IMR-90 (cell line): ENCODE measurements at regions not wholly inside any gene's neighbourhood (a gene's known extent, or its start where the extent isn't known, plus 50 kb on each side); places are given as distances from the start of the nearest gene placed in this dataset.

Source experiments
- ATAC-seq: fragments of 200-7000 bp; cut with Tn5 transposase; 2 replicates; pipeline ENCODE4 v1.9.1; 2020; ENCODE audit warnings: low read depth, mild to moderate bottlenecking, moderate library complexity
- BruUV-seq: library from RNA; stranded (reverse); fragments of 400-500 nt; replicated peaks from 2 replicates; lab custom pipeline; 2021; lab: Mats Ljungman, UMichigan
- CTCF ChIA-PET: fragments of 300-600 bp; formaldehyde crosslinking; extraction: SDS; loops from one replicate; lab custom pipeline; 2021; ENCODE audit warnings: antibody characterized with exemption; lab: Yijun Ruan, JAX
- POLR2A ChIA-PET: fragments of 300-600 bp; sonication (Branson Sonifier 250); formaldehyde crosslinking; loops from one replicate; lab custom pipeline; 2022; ENCODE audit warnings: antibody characterized with exemption; ENCODE audit not compliant: unreplicated experiment; lab: Charles Lee
- DNase-seq: peaks from one replicate; pipeline ENCODE4 v3.0.0; 2013
- H2AFZ ChIP-seq: replicated peaks from 2 replicates; pipeline ENCODE3; 2013; ENCODE audit warnings: low read length, mild to moderate bottlenecking; ENCODE audit not compliant: poor library complexity
- H2AK5ac ChIP-seq: 2 replicates; pipeline ENCODE4 v1.6.1; 2013; ENCODE audit warnings: low read depth, low read length, inconsistent platforms
- H2AK9ac ChIP-seq: replicated peaks from 2 replicates; pipeline ENCODE3; 2013; ENCODE audit warnings: mild to moderate bottlenecking, low read depth, low read length, moderate library complexity; ENCODE audit not compliant: poor library complexity
- H2BK120ac ChIP-seq: 2 replicates; pipeline ENCODE4 v1.6.1; 2013; ENCODE audit warnings: low read depth, low read length, inconsistent platforms
- H2BK15ac ChIP-seq: 3 replicates; pipeline ENCODE4 v1.6.1; 2013; ENCODE audit warnings: low read depth, low read length, inconsistent platforms
- H2BK20ac ChIP-seq: 2 replicates; pipeline ENCODE4 v1.6.1; 2013; ENCODE audit warnings: low read depth, mild to moderate bottlenecking, inconsistent platforms, low read length, moderate library complexity
- H2BK5ac ChIP-seq: 2 replicates; pipeline ENCODE4 v1.6.1; 2013; ENCODE audit warnings: mild to moderate bottlenecking, low read depth, low read length, inconsistent platforms; ENCODE audit not compliant: poor library complexity, severe bottlenecking
- H3K14ac ChIP-seq: replicated peaks from 2 replicates; pipeline ENCODE4 v1.6.1; 2013; ENCODE audit warnings: low read depth, low read length, inconsistent platforms
- H3K18ac ChIP-seq: 2 replicates; pipeline ENCODE4 v1.6.1; 2013; ENCODE audit warnings: low read depth, low read length, control low read depth
- H3K23ac ChIP-seq: 2 replicates; pipeline ENCODE4 v1.6.1; 2013; ENCODE audit warnings: low read depth, low read length, inconsistent platforms
- H3K27ac ChIP-seq: 2 replicates; pipeline ENCODE4 v1.5.1; 2013; ENCODE audit warnings: mild to moderate bottlenecking, control low read depth, low read length; ENCODE audit not compliant: insufficient read depth
- H3K27me3 ChIP-seq: 2 replicates; pipeline ENCODE4 v1.6.1; 2013; ENCODE audit warnings: low read length; ENCODE audit not compliant: control insufficient read depth, insufficient read depth
- H3K36me3 ChIP-seq: 2 replicates; pipeline ENCODE4 v1.6.1; 2013; ENCODE audit warnings: low read length, mixed read lengths; ENCODE audit not compliant: control insufficient read depth, insufficient read depth
- H3K4ac ChIP-seq: 2 replicates; pipeline ENCODE4 v1.6.1; 2013; ENCODE audit warnings: low read depth, low read length, inconsistent platforms
- H3K4me1 ChIP-seq: 2 replicates; pipeline ENCODE4 v1.6.1; 2013; ENCODE audit warnings: low read length, mixed read lengths; ENCODE audit not compliant: control insufficient read depth, insufficient read depth
- H3K4me2 ChIP-seq: 2 replicates; pipeline ENCODE4 v1.6.1; 2013; ENCODE audit warnings: low read depth, mild to moderate bottlenecking, control low read depth, low read length, moderate library complexity
- H3K4me3 ChIP-seq: 2 replicates; pipeline ENCODE4 v1.5.1; 2013; ENCODE audit warnings: low read depth, mild to moderate bottlenecking, control low read depth, low read length, moderate library complexity; ENCODE audit not compliant: insufficient read depth
- H3K56ac ChIP-seq: 2 replicates; pipeline ENCODE4 v1.6.1; 2013; ENCODE audit warnings: low read length, inconsistent platforms; ENCODE audit not compliant: insufficient read depth; ENCODE audit errors: extremely low read depth
- H3K79me1 ChIP-seq, 2 experiments: 2 replicates each; pipeline ENCODE4 v1.6.1; 2013; ENCODE audit warnings: low read length in 2 of 2, inconsistent platforms in 1 of 2, low read depth in 1 of 2
- H3K9ac ChIP-seq: 2 replicates; pipeline ENCODE4 v1.6.1; 2013; ENCODE audit warnings: low read depth, low read length, control low read depth
- H3K9me1 ChIP-seq: 2 replicates; pipeline ENCODE4 v1.6.1; 2013; ENCODE audit warnings: low read length, inconsistent platforms; ENCODE audit not compliant: insufficient read depth
- H3K9me3 ChIP-seq: 2 replicates; pipeline ENCODE4 v1.6.1; 2013; ENCODE audit warnings: low read length; ENCODE audit not compliant: control insufficient read depth, insufficient read depth
- H4K20me1 ChIP-seq: 2 replicates; pipeline ENCODE4 v1.6.1; 2013; ENCODE audit warnings: low read length, inconsistent platforms; ENCODE audit not compliant: insufficient read depth
- H4K5ac ChIP-seq: 2 replicates; pipeline ENCODE4 v1.6.1; 2013; ENCODE audit warnings: mild to moderate bottlenecking, low read depth, low read length, control low read depth
- H4K8ac ChIP-seq, 2 experiments: 2 replicates each; pipeline ENCODE4 v1.6.1; 2013; ENCODE audit warnings: low read depth in 2 of 2, low read length in 2 of 2, control low read depth in 1 of 2, inconsistent platforms in 1 of 2
- H4K91ac ChIP-seq: 2 replicates; pipeline ENCODE4 v1.6.1; 2013; ENCODE audit warnings: low read depth, low read length, inconsistent platforms; ENCODE audit not compliant: insufficient read depth
- BHLHE40 ChIP-seq: fragments of 150-350 bp; IDR thresholded peaks from 2 replicates; pipeline ENCODE4 v1.6.1; 2016; ENCODE audit warnings: mild to moderate bottlenecking, low read depth, low read length
- CHD1 ChIP-seq: IDR thresholded peaks from 2 replicates; pipeline ENCODE4 v1.6.1; 2012; ENCODE audit warnings: low read depth, low read length, improper control_type of control experiment
- CTCF ChIP-seq: conservative IDR thresholded peaks from 2 replicates; pipeline ENCODE4 v1.5.1; 2012; ENCODE audit warnings: mild to moderate bottlenecking, low read depth, low read length, improper control_type of control experiment
- MXI1 ChIP-seq: IDR thresholded peaks from 2 replicates; pipeline ENCODE4 v1.6.1; 2012; ENCODE audit warnings: low read depth, mild to moderate bottlenecking, low read length, moderate library complexity, borderline replicate concordance
- RAD21 ChIP-seq: IDR thresholded peaks from 2 replicates; pipeline ENCODE4 v1.6.1; 2012; ENCODE audit warnings: low read length, improper control_type of control experiment
- RCOR1 ChIP-seq: IDR thresholded peaks from 2 replicates; pipeline ENCODE4 v1.6.1; 2012; ENCODE audit warnings: mild to moderate bottlenecking, low read length, improper control_type of control experiment; ENCODE audit not compliant: insufficient replicate concordance
- WGBS, 2 experiments: methylation state at CpG; one replicate each; pipeline versions ENCODE4 v1.1.5 to v1.1.7; 2013; ENCODE audit warnings: missing lambda C conversion rate in 2 of 2; ENCODE audit not compliant: insufficient read length in 1 of 2; ENCODE audit errors: extremely low coverage in 2 of 2; 5-methylcytosine and 5-hydroxymethylcytosine counted together
- dilution Hi-C: fragments of 300-500 bp; cut with HindIII; formaldehyde crosslinking; loops from one replicate; pipeline ENCODE4 v1.14.3; 2018; ENCODE audit warnings: low sequenced_read_pairs; ENCODE audit not compliant: unreplicated experiment
- in situ Hi-C: fragments of 300-500 bp; cut with MboI; formaldehyde crosslinking; loops from 3 replicates; pipeline ENCODE4 v1.14.3; 2019; ENCODE audit warnings: low sequenced_read_pairs, inconsistent platforms, mixed read lengths
- intact Hi-C: fragments of 100-400 bp; cut with micrococcal nuclease; formaldehyde crosslinking; loops from 2 replicates; pipeline ENCODE4 v1.10.0; 2022

DNA sequence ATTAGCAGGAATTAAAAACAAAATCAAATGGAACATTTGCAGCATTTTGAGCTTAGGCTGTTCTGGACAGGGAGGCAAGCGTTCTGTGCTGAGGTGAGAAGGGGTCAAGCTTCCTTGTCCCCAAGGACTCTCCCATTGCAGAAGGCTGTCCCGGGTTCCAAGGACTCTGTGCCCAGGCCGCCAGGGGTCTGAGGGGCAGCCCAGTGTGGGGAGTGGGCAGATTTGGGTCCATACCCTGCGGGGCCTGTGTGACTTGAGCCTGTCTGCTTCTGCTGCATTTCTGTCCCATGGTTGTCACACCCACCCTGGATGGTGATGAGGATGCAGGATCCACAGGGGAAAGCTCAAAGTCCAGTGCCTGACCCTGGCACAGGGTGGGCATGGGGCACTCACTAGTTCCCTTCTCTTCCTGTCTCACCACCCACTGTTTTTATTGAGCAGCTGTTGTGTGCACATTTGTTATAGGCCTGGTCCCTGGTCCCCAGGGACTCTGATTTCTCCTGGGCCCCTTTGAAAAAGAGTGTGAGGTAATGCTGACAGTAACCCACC, 211.4 kb upstream of the HS6ST1 start:
- no peak overlapping the region for H2BK15ac ChIP-seq
- ATAC-seq = no peak
- H2BK5ac ChIP-seq = no peak overlapping the region
- H3K36me3 ChIP-seq = no peaks in the 10 kb centered on the region
- no peak overlapping the region for H4K8ac ChIP-seq
- no peaks in the 10 kb centered on the region; the same call in 1 of the 2 replicates for H3K9me1 ChIP-seq
- no peak overlapping the region for H3K14ac ChIP-seq
- no peak overlapping the region for H2AK5ac ChIP-seq
- H2BK20ac ChIP-seq = no peak overlapping the region
- H3K4me1 ChIP-seq = no peaks in the 10 kb centered on the region
- intact Hi-C loops (no loop called here), in situ Hi-C loops (loop anchor here (10.0 kb wide), 1 partner anchor 205 kb away; no protein-coding TSS in a partner anchor), dilution Hi-C loops (no loop called here)
- no peak overlapping the region for H2AK9ac ChIP-seq
- no peak overlapping the region for H3K9ac ChIP-seq
- no peaks in the 10 kb centered on the region for H3K9me3 ChIP-seq
- H4K5ac ChIP-seq = no peak overlapping the region
- no peak overlapping the region for H3K56ac ChIP-seq
- H4K20me1 ChIP-seq = no peaks in the 10 kb centered on the region
- H3K27ac ChIP-seq = no peak overlapping the region
- H3K4ac ChIP-seq = no peak overlapping the region
- no peak overlapping the region for H3K23ac ChIP-seq
- no CpG with 5 or more reads among the region's 4 CpGs for WGBS, 2 experiments
- no peaks in the 10 kb centered on the region for H3K79me1 ChIP-seq
- DNase-seq = no peak
- no peak overlapping the region for H4K91ac ChIP-seq
- ChIA-PET CTCF (interaction anchor here (0.6 kb wide), 1 partner anchor 278 kb away, joined by 4 read pairs; no protein-coding TSS in a partner anchor), POLR2A (no interaction called here)
- H3K4me2 ChIP-seq = no peak overlapping the region
- no peak overlapping the region for H3K18ac ChIP-seq
- H2AFZ ChIP-seq = peak overlapping the region; percentile 26
- BruUV-seq = no TSS peak
- no peak overlapping the region for H2BK120ac ChIP-seq
- no peaks in the 10 kb centered on the region; the same call in 1 of the 2 replicates for H3K27me3 ChIP-seq
- TF ChIP-seq MXI1 (no peak), BHLHE40 (no peak), CTCF (no peak), CHD1 (no peak), RCOR1 (no peak), RAD21 (no peak)
- H3K4me3 ChIP-seq = no peak overlapping the region
